Activated naive CD4-positive, alpha-beta T cell treated with anti-CD3 and anti-CD28 coated beads, Interleukin-2, amount 50 U/mL, for 16 hours (primary cell): ENCODE measurements at regions not wholly inside any gene's neighbourhood (a gene's known extent, or its start where the extent isn't known, plus 50 kb on each side); places are given as distances from the start of the nearest gene placed in this dataset.

Experiments
- DNase-seq: peaks from one replicate; pipeline ENCODE4 v3.0.0-alpha.2; 2020

- no peak for DNase-seq
Observed at GRCh38 chr4:3715855-3716630, 50.1 kb upstream of the ADRA2C start.

DNA sequence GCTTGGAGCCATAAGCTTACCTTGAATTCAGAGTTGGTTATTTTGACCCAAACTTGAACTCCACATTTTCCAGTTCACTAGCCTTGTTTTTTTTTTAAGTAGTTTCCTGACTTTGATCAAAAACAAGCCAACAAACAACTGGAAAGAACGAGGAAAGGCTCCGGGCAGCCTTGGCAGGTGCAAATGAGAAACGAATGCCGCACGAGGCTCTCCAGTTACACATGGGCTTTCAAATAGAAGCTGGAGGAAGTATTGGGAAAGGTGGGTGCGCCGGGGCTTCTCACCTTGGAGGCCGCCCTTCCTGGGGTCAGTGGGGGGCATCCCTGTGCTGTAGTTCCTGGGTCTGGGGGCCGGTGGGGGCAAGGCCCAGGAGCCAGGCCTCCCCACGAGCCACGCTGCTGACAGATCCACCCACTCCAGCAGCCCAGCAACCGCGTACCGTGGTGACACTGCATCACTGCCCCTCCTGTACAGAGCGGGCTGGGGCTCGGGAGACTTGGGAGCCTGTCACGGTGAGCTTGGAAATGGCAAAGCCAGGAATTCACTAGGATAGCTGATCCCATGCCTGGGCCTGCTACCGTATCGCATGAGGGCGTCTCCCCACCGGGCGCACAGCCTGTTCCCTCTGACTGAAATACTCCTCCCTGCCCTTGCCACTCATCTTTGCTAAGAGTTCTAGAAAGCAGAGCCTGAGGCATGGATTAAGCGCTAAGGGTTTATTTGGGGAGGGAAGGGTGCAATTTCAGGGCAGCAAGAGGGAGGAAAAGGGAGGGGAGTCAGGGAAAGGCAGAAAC, 50.9 kb upstream of the ADRA2C start:
- DNase-seq, result no peak

DNA sequence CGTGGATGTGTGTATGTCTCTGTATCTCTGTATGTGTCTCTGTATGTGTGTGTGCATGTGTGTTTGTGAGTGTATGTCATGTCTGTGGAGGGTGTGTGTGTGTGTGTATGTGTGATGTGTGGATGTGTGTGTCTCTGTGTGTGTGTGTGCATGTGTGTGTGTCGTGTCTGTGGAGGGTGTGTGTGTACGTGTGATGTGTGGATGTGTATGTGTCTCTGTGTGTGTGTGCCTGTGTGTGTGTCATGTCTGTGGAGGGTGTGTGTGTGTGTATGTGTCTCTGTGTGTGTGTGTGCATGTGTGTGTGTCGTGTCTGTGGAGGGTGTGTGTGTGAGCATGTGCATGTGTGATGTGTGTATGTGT, 51.6 kb upstream of the ADRA2C start:
- DNase-seq, result no peak

DNA sequence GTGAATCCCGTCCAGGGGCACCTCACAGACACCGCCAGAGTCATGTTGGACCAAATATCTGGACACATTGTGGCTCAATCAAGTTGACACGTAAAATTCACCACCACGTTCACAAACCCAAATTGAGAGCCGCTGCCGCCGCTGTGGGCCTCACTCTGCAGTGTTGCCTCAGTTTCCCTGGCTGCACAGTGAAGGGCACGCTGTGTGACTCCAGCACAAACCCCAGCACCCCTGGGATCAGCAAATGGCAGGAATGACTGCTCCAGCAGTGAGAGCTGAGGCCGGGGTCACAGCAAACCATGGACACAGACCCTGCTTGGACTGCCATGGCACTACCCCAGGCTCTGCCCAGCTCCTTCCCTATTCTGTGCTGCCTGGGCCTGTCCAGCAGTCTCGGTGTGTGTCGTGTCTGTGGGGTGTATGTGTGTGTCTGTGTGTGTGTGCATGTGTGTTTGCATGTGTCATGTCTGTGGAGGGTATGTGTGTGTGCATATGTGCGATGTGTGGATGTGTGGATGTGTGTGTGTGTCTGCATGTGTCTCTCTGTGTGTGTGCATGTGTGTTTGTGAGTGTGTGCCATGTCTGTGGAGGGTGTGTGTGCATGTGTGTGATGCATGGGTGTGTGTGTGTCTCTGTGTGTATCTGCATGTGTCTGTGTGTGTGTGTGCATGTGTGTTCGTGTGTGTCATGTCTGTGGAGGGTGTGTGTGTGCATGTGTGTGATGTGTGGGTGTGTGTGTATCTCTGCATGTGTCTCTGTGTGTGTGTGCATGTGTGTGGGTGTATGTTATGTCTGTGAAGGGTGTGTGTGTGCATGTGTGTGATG, 52.2 kb upstream of the ADRA2C start:
- DNase-seq, result no peak

DNA sequence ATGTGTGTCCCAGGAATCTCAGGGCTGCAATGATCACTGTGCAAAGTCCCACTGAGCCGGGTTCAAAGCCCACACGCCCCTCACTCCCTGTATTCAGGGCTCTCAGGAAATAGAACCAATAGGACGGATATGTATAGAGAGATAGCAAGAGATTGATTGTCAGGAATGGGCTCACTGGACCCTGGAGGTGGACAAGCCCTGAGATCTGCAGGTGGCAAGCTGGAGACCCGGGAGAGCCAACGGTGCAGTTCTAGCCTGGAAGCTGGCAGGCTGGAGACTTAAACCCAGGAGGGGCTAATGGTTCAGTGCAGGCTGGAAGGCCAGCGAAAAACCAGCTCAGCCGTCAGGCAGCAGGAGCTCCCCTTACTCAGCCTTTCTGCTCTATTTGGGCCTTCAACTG, 52.8 kb upstream of the ADRA2C start:
- no peak for DNase-seq

GRCh38 chr4:3712936-3713335, 53.2 kb upstream of the ADRA2C start:
- no peak for DNase-seq

GRCh38 chr4:3712112-3712805, 53.9 kb upstream of the ADRA2C start:
- DNase-seq, result no peak

DNA sequence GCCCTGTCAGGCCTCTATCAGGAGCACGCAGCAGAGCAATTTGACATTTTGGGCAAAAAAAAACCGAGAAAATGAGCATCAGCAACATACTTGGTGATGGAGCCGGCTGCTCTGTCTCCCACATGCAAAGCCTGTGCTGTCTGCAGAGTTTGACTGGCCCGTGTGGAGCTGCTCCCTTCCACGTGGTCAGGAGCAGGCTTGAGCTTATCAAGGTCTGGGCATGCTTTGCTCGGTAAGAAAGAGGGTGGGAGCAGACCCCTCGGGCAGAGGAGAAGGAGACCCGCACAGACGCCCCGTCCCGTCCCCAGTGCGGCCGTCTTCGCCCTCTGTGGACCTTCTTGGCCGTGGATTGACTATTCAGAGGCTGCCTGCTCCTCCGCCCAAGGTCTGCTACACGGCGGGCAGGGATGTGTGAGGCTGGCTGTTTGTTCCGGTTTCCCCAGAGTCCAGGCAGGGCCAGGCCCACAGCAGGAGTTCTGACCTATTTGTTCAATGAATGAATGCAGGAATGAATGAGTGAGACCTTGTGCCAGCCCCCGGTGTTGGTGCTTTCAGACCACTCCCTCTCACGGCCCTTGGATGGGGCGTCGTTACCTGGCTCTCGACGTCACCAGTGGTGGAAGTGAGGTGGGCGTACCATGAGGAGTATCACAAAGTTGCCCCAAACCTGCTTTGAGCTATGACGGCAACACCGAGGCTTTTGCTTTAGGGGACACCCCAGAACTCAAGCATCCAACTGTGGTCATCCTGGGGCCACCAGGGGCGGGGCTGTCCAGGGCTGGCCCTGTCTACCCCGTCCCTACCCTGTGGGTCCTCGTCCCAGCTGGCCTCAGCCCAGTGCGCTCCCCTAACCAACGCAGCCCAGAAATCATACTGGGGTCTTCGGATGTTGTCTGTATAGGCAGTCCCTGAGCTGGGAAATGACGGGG, 54.7 kb upstream of the ADRA2C start:
- no peak for DNase-seq

DNA sequence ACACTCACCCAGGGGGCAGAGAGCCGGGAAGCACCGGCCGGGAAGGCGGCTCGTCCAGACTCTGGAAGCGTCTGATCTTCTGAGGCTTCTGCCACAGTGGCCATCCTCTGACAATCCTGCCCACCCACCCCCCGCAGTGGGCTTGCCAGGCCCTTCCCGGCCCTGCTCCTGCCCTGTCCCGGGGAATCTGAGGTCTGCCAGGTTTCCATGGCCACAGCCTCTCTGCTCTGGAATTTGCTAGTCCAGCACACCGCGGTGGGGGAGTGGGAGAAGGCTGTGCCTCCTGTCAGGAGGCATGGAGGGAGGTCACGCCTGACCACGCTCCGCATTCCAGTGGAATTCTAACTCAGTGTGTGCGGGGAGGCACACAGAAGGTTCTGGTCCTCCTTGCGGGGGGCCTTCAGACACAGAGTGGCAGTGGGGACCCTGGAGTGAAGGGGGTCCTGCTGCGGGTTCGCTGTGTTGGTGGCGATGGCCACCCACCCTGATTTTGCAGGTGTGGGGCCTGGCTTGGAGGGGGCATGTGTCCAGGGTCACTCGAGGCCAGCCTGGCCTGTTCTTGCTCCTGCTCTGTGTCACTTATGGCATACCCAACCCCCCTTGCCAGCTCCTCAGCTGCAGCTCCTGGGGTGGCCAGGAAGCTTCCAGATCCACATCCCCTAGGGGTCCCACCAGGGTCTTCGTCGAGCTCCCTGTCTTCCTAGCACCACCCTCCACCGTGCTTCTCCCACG, 55.6 kb upstream of the ADRA2C start:
- peak; percentile 6 for DNase-seq

DNA sequence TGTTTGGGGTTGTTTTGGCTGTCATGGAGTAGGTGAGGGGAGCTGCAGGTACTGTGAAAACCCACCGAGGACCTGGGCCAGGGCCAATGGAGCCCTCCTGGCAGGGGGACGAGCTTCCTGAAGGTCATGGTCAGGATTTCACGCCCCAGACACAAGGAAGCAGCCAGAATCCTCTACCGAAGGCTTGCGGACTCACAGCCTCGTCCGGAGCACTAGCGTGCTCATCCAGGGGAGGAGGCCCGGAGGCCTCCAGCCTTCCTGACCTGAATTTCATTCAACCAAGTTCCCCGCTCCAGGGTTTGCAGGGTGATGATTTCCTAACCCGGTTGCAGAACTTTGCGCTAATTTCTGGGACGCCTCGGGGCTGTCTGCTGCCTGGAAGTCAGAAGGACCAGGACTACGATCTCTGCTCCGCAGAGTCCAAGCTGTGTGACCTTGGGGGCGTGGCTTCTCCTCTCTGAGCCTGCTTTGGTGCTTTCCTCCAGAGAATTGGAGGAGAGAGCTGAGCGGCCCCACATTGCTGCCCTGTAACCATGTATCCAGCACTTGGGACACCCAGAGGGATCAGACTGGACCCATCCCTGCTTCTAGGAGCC, 56.2 kb upstream of the ADRA2C start:
- DNase-seq, result no peak

GRCh38 chr4:3709061-3709845, 56.9 kb upstream of the ADRA2C start:
- no peak for DNase-seq

GRCh38 chr4:3708611-3709010, 57.6 kb upstream of the ADRA2C start:
- no peak for DNase-seq

GRCh38 chr4:3708103-3708510, 58.1 kb upstream of the ADRA2C start:
- peak; percentile 4 for DNase-seq

- peak; percentile 2 for DNase-seq
Observed at GRCh38 chr4:3707423-3708102, 58.6 kb upstream of the ADRA2C start.

GRCh38 chr4:3706565-3707422, 59.4 kb upstream of the ADRA2C start:
- DNase-seq, result peak; percentile 4

DNA sequence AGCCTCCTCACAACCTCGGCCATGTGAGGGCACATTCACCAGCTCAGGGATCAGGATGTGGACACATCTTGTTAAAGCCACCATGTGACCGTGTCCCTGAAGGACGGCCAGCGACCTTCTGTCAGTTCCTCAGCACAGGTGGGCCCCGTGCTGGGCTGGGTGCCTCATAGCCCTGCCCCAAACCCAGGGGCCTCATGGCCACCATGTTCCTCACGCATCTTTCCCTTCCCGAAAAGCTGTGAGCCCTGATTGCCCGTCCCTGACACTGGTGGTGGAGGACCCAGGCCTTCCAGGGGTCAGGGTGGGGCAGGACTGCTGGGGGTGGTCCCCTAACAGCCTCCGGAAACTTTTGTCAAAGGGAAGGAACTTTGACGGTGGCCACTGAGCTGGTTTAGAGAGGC, 60.1 kb upstream of the ADRA2C start:
- peak; percentile 2 for DNase-seq

GRCh38 chr4:3705236-3705987, 60.8 kb upstream of the ADRA2C start:
- DNase-seq, result peak; percentile 5
